HCT116 (cell line): ENCODE measurements at regions not wholly inside any gene's neighbourhood (a gene's known extent, or its start where the extent isn't known, plus 50 kb on each side); places are given as distances from the start of the nearest gene placed in this dataset.

Source experiments
- ATAC-seq: fragments of 200-7000 bp; cut with Tn5 transposase; 2 replicates; pipeline ENCODE4 v1.9.1; 2020; ENCODE audit warnings: mild to moderate bottlenecking, moderate library complexity
- BruUV-seq: library from RNA; stranded (reverse); fragments of 400-500 nt; replicated peaks from 2 replicates; lab custom pipeline; 2021; lab: Mats Ljungman, UMichigan
- CTCF ChIA-PET: fragments of 300-600 bp; sonication (Branson Sonifier 250); formaldehyde crosslinking; loops from one replicate; lab custom pipeline; 2021; ENCODE audit warnings: antibody characterized with exemption; lab: Charles Lee
- POLR2A ChIA-PET: fragments of 300-600, 350-600 bp; sonication (Branson Sonifier 250); formaldehyde crosslinking; loops from one replicate; lab custom pipeline; 2021; ENCODE audit warnings: antibody characterized with exemption; lab: Charles Lee
- RAD21 ChIA-PET, 2 experiments: fragments of 300-600 bp; sonication (Branson Sonifier 250); formaldehyde crosslinking; loops; one replicate each; lab custom pipeline; 2023; ENCODE audit warnings: low total read pairs in 2 of 2; ENCODE audit not compliant: uncharacterized antibody in 2 of 2, unreplicated experiment in 2 of 2, low non-redundant PET in 1 of 2; lab: Charles Lee
- DNase-seq: peaks from one replicate; pipeline ENCODE4 v3.0.0-alpha.2; 2010; ENCODE audit warnings: low read depth, low spot score
- H2AFZ ChIP-seq: fragments of 200-600 bp; shearing (Covaris generic), sonication (generic); 2 replicates; pipeline ENCODE4 v1.6.1; 2017; ENCODE audit warnings: low read depth, mixed run types, mixed read lengths, antibody characterized with exemption, low read length; ENCODE audit not compliant: poor library complexity, severe bottlenecking
- H3K27ac ChIP-seq: 2 replicates; pipeline ENCODE4 v1.5.1; 2012; ENCODE audit warnings: low read depth, low read length
- H3K27me3 ChIP-seq: fragments of 200-600 bp; sonication (generic); 2 replicates; pipeline ENCODE4 v1.6.1; 2016; ENCODE audit warnings: mixed run types, low read length, mixed read lengths; ENCODE audit not compliant: insufficient read depth
- H3K36me3 ChIP-seq, 2 experiments: fragments of 200-500 bp in 1 of 2; fragments of 200-600 bp in 1 of 2; sonication (Bioruptor generic) in 1 of 2; sonication (generic) in 1 of 2; 2 replicates each; pipeline versions ENCODE4 v1.5.1 to v1.6.1; 2014 to 2016; ENCODE audit warnings: low read length in 2 of 2, inconsistent platforms in 1 of 2, mixed read lengths in 1 of 2, mixed run types in 1 of 2; ENCODE audit not compliant: insufficient read depth in 2 of 2, control insufficient read depth in 1 of 2
- H3K4me1 ChIP-seq, 2 experiments: fragments of 200-600 bp in 1 of 2; sonication (generic) in 1 of 2; 2 replicates each; pipeline versions ENCODE4 v1.5.1 to v1.6.1; 2012 to 2017; ENCODE audit warnings: low read length in 2 of 2, inconsistent platforms in 1 of 2, mild to moderate bottlenecking in 1 of 2, mixed read lengths in 1 of 2, mixed run types in 1 of 2, moderate library complexity in 1 of 2; ENCODE audit not compliant: insufficient read depth in 2 of 2, control insufficient read depth in 1 of 2
- H3K4me2 ChIP-seq: fragments of 200-600 bp; sonication (generic); 2 replicates; pipeline ENCODE4 v1.6.1; 2017; ENCODE audit warnings: mixed run types, low read length, mixed read lengths
- H3K4me3 ChIP-seq, 2 experiments: fragments of 200-600 bp in 1 of 2; sonication (generic) in 1 of 2; replicated peaks in 1 of 2; 2 replicates each; pipeline ENCODE4 v1.5.1; 2011 to 2016; ENCODE audit warnings: low read length in 2 of 2, control low read depth in 1 of 2, low read depth in 1 of 2, mild to moderate bottlenecking in 1 of 2, mixed read lengths in 1 of 2, mixed run types in 1 of 2
- H3K79me2 ChIP-seq: fragments of 200-600 bp; sonication (generic); 2 replicates; pipeline ENCODE4 v1.6.1; 2017; ENCODE audit warnings: mild to moderate bottlenecking, mixed run types, low read length, moderate library complexity, mixed read lengths; ENCODE audit not compliant: insufficient read depth
- H3K9ac ChIP-seq: fragments of 200-600 bp; sonication (generic); 2 replicates; pipeline ENCODE4 v1.6.1; 2016; ENCODE audit warnings: low read length, mixed read lengths
- H3K9me2 ChIP-seq: fragments of 200-600 bp; sonication (generic), shearing (Covaris generic); 2 replicates; pipeline ENCODE4 v1.6.1; 2017; ENCODE audit warnings: mixed run types, mild to moderate bottlenecking, moderate library complexity; ENCODE audit not compliant: insufficient read depth
- H3K9me3 ChIP-seq, 2 experiments: fragments of 200-500 bp in 1 of 2; fragments of 200-600 bp in 1 of 2; sonication (Bioruptor generic) in 1 of 2; sonication (generic) in 1 of 2; 2 replicates each; pipeline ENCODE4 v1.6.1; 2014 to 2017; ENCODE audit warnings: low read length in 2 of 2, mixed read lengths in 2 of 2, inconsistent platforms in 1 of 2, low read depth in 1 of 2, mild to moderate bottlenecking in 1 of 2, mixed run types in 1 of 2, moderate library complexity in 1 of 2; ENCODE audit not compliant: control insufficient read depth in 1 of 2, insufficient read depth in 1 of 2
- H4K20me1 ChIP-seq: fragments of 200-600 bp; sonication (generic), shearing (Covaris generic); 2 replicates; pipeline ENCODE4 v1.6.1; 2017; ENCODE audit warnings: mixed run types, mild to moderate bottlenecking, moderate library complexity; ENCODE audit not compliant: insufficient read depth
- CEBPB ChIP-seq: IDR thresholded peaks from 2 replicates; pipeline ENCODE4 v1.6.1; 2012; ENCODE audit warnings: low read depth
- ELF1 ChIP-seq: IDR thresholded peaks from 2 replicates; pipeline ENCODE4 v1.6.1; 2012; ENCODE audit warnings: low read depth, borderline replicate concordance
- FOSL1 ChIP-seq: IDR thresholded peaks from 2 replicates; pipeline ENCODE4 v1.6.1; 2012; ENCODE audit warnings: low read depth
- POLR2A ChIP-seq: IDR thresholded peaks from 2 replicates; pipeline ENCODE4 v1.7.0; 2011; ENCODE audit warnings: borderline replicate concordance; ENCODE audit not compliant: insufficient read depth, insufficient read length; ENCODE audit errors: extremely low read depth
- TCF7L2 ChIP-seq: IDR thresholded peaks from 2 replicates; pipeline ENCODE4 v1.7.0; 2011; ENCODE audit warnings: borderline replicate concordance, inconsistent platforms; ENCODE audit not compliant: insufficient read depth, insufficient read length; ENCODE audit errors: extremely low read depth
- intact Hi-C: fragments of 100-400 bp; cut with micrococcal nuclease; formaldehyde crosslinking; loops from 2 replicates; pipeline ENCODE4 v1.10.0; 2022
- TF ChIP-seq, protein P1 (sequence below): IDR thresholded peaks from 2 replicates; pipeline ENCODE4 v1.6.1; 2011; ENCODE audit warnings: mild to moderate bottlenecking, low read length, moderate library complexity; ENCODE audit not compliant: insufficient replicate concordance; ENCODE audit errors: extremely low read depth
- TF ChIP-seq, protein P2 (sequence below), 3 experiments: fragments of 200-600 bp in 1 of 3; sonication (generic) in 1 of 3; IDR thresholded peaks in 2 of 3; conservative IDR thresholded peaks in 1 of 3; 2 replicates each; pipeline ENCODE4 v1.5.1; 2012 to 2017; ENCODE audit warnings: low read depth in 2 of 3, low read length in 2 of 3, antibody characterized with exemption in 1 of 3, borderline replicate concordance in 1 of 3, control low read depth in 1 of 3, mild to moderate bottlenecking in 1 of 3, mixed read lengths in 1 of 3, mixed run types in 1 of 3, moderate library complexity in 1 of 3; ENCODE audit not compliant: insufficient read depth in 1 of 3
- TF ChIP-seq, protein P3 (sequence below): IDR thresholded peaks from 2 replicates; pipeline ENCODE4 v1.6.1; 2012; ENCODE audit warnings: low read depth

DNA sequence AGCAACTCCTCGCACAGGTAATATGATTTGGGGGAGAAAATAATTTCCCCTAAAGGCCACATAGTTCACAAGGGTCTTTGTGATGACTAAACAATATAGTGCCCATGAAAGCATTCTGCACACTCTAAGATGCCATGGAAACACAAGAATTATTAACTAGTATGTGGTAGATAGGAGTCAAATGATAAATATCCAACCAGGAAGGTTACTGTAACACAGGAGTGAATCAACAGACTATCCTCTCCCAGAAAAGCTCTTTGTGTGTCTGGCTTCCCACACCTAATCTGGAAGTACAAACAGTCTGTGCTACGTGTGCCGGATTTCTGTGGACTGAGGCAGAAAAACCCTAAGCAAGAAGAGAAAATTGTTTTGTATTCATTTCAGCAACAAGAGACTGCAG, 70.0 kb downstream of the OTP start (continued):
- TF ChIP-seq FOSL1 (no peak), POLR2A (no peak), TCF7L2 (no peak)
- TF ChIP-seq, protein P1, sequence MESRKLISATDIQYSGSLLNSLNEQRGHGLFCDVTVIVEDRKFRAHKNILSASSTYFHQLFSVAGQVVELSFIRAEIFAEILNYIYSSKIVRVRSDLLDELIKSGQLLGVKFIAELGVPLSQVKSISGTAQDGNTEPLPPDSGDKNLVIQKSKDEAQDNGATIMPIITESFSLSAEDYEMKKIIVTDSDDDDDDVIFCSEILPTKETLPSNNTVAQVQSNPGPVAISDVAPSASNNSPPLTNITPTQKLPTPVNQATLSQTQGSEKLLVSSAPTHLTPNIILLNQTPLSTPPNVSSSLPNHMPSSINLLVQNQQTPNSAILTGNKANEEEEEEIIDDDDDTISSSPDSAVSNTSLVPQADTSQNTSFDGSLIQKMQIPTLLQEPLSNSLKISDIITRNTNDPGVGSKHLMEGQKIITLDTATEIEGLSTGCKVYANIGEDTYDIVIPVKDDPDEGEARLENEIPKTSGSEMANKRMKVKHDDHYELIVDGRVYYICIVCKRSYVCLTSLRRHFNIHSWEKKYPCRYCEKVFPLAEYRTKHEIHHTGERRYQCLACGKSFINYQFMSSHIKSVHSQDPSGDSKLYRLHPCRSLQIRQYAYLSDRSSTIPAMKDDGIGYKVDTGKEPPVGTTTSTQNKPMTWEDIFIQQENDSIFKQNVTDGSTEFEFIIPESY, result no peak

DNA sequence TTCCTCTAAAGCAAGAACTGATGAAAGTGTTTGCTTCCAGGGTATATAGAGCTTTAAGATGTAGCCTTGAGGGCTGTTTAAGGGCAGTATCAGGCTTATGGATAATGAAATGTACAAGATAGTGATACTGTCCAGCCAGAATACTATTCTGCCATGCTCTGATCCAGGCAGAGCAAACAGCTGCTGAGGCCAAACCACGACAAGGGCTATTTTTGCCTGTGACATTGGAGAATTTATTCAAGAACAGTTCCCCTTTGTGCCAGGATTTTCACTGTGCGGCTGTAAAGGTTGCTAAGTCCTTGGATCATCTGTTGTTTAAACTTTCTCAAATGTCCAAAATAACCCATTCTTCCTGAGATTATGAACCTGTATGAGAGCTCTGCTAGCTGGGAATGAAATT, 70.4 kb downstream of the OTP start:
- TF ChIP-seq, protein P2, sequence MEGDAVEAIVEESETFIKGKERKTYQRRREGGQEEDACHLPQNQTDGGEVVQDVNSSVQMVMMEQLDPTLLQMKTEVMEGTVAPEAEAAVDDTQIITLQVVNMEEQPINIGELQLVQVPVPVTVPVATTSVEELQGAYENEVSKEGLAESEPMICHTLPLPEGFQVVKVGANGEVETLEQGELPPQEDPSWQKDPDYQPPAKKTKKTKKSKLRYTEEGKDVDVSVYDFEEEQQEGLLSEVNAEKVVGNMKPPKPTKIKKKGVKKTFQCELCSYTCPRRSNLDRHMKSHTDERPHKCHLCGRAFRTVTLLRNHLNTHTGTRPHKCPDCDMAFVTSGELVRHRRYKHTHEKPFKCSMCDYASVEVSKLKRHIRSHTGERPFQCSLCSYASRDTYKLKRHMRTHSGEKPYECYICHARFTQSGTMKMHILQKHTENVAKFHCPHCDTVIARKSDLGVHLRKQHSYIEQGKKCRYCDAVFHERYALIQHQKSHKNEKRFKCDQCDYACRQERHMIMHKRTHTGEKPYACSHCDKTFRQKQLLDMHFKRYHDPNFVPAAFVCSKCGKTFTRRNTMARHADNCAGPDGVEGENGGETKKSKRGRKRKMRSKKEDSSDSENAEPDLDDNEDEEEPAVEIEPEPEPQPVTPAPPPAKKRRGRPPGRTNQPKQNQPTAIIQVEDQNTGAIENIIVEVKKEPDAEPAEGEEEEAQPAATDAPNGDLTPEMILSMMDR (IDR thresholded peaks at IDR 0.05 in 2 of 3, conservative IDR thresholded peaks at IDR 0.05 in 1 of 3; ENCODE audit: borderline replicate concordance in 1 of 3, insufficient read depth in 1 of 3, low read depth in 2 of 3, low read length in 2 of 3), result no peak
- TF ChIP-seq, protein P3, sequence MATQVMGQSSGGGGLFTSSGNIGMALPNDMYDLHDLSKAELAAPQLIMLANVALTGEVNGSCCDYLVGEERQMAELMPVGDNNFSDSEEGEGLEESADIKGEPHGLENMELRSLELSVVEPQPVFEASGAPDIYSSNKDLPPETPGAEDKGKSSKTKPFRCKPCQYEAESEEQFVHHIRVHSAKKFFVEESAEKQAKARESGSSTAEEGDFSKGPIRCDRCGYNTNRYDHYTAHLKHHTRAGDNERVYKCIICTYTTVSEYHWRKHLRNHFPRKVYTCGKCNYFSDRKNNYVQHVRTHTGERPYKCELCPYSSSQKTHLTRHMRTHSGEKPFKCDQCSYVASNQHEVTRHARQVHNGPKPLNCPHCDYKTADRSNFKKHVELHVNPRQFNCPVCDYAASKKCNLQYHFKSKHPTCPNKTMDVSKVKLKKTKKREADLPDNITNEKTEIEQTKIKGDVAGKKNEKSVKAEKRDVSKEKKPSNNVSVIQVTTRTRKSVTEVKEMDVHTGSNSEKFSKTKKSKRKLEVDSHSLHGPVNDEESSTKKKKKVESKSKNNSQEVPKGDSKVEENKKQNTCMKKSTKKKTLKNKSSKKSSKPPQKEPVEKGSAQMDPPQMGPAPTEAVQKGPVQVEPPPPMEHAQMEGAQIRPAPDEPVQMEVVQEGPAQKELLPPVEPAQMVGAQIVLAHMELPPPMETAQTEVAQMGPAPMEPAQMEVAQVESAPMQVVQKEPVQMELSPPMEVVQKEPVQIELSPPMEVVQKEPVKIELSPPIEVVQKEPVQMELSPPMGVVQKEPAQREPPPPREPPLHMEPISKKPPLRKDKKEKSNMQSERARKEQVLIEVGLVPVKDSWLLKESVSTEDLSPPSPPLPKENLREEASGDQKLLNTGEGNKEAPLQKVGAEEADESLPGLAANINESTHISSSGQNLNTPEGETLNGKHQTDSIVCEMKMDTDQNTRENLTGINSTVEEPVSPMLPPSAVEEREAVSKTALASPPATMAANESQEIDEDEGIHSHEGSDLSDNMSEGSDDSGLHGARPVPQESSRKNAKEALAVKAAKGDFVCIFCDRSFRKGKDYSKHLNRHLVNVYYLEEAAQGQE, result no peak
- no peak for TF ChIP-seq CEBPB
- TF ChIP-seq ELF1, result no peak
- Histone ChIP-seq H2AFZ (no peak overlapping the region), H3K9me3 (no peaks in the 10 kb centered on the region), H3K9ac (no peak overlapping the region), H3K79me2 (no peaks in the 10 kb centered on the region), H3K4me1 (no peaks in the 10 kb centered on the region), H3K36me3 (no peaks in the 10 kb centered on the region), H4K20me1 (no peaks in the 10 kb centered on the region), H3K9me2 (no peaks in the 10 kb centered on the region), H3K4me3 (no peak overlapping the region), H3K27me3 (no peaks in the 10 kb centered on the region), H3K27ac (no peak overlapping the region), H3K4me2 (no peak overlapping the region)
- no peak for DNase-seq
- no peak for ATAC-seq
- RAD21 ChIA-PET, result no interaction called here
- intact Hi-C loops, result no loop called here
- no TSS peak for BruUV-seq
- POLR2A ChIA-PET, result no interaction called here
- CTCF ChIA-PET, result no interaction called here
